OCI-LY1 (cell line): ENCODE measurements at regions not wholly inside any gene's neighbourhood (a gene's known extent, or its start where the extent isn't known, plus 50 kb on each side); places are given as distances from the start of the nearest gene placed in this dataset.

Source experiments
- EZH2 ChIP-seq: fragments of 200-600 bp; sonication (generic), shearing (Covaris generic); IDR thresholded peaks from 2 replicates; pipeline ENCODE4 v1.8.0; 2017; ENCODE audit warnings: borderline replicate concordance, mixed run types, mild to moderate bottlenecking, antibody characterized with exemption, low read length, moderate library complexity, mixed read lengths
- TF ChIP-seq, protein P1 (sequence below): fragments of 200-600 bp; sonication (generic), shearing (Covaris generic); IDR thresholded peaks from 2 replicates; pipeline ENCODE4 v1.5.1; 2017; ENCODE audit warnings: mild to moderate bottlenecking, antibody characterized with exemption, low read length, moderate library complexity, mixed read lengths

DNA sequence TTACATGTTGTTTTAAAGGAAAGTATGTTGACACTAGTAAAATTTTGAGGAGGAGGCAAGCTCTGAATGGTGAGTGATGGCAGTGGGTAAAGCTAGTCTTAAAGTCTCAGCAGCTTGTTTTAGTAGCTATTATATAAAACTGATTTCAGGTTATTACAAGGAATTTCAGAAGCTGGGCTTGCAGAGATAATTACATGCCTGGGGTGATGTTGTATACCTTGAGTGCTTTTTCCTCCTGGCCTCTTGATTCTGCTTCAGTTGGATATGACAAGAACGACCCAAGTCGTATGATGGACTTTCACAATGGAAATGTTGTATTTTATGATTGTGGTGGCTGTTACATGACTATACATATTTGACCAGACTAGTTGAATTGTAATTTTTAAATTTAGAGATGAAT lies 175.5 kb upstream of the ADGRL3 start:
- TF ChIP-seq, protein P1, sequence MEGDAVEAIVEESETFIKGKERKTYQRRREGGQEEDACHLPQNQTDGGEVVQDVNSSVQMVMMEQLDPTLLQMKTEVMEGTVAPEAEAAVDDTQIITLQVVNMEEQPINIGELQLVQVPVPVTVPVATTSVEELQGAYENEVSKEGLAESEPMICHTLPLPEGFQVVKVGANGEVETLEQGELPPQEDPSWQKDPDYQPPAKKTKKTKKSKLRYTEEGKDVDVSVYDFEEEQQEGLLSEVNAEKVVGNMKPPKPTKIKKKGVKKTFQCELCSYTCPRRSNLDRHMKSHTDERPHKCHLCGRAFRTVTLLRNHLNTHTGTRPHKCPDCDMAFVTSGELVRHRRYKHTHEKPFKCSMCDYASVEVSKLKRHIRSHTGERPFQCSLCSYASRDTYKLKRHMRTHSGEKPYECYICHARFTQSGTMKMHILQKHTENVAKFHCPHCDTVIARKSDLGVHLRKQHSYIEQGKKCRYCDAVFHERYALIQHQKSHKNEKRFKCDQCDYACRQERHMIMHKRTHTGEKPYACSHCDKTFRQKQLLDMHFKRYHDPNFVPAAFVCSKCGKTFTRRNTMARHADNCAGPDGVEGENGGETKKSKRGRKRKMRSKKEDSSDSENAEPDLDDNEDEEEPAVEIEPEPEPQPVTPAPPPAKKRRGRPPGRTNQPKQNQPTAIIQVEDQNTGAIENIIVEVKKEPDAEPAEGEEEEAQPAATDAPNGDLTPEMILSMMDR: no peak
- no peak for TF ChIP-seq EZH2
